HL-60 (cell line): ENCODE measurements at regions not wholly inside any gene's neighbourhood (a gene's known extent, or its start where the extent isn't known, plus 50 kb on each side); places are given as distances from the start of the nearest gene placed in this dataset.
"Not testable (repeated sequence)": the region's sequence is repeated elsewhere in the genome, so short reads cannot be mapped to it uniquely, and the experiment has no call there.

ENCODE experiments used
- DNase-seq, 2 experiments: peaks; one replicate each; pipeline ENCODE4 v3.0.0-alpha.2; 2010 to 2020; ENCODE audit warnings: low read depth in 1 of 2, low spot score in 1 of 2
- H3K27ac ChIP-seq: fragments of 250-450 bp; sonication (Bioruptor Pico); replicated peaks from 2 replicates; pipeline ENCODE4 v1.5.1; 2020; ENCODE audit warnings: mild to moderate bottlenecking, moderate library complexity
- H3K27me3 ChIP-seq: fragments of 250-450 bp; sonication (Bioruptor Pico); 2 replicates; pipeline ENCODE4 v1.5.1; 2021; ENCODE audit warnings: mild to moderate bottlenecking, moderate library complexity; ENCODE audit not compliant: insufficient read depth, poor library complexity, severe bottlenecking
- H3K4me3 ChIP-seq: replicated peaks from 2 replicates; pipeline ENCODE4 v1.5.1; 2011; ENCODE audit warnings: mild to moderate bottlenecking, control low read depth, low read length; ENCODE audit not compliant: insufficient read depth
- CTCF ChIP-seq: IDR thresholded peaks from one replicate; pipeline ENCODE4 v1.5.1; 2011; ENCODE audit warnings: low read length, control low read depth, inconsistent platforms; ENCODE audit not compliant: insufficient read depth
- GABPA ChIP-seq: IDR thresholded peaks from 2 replicates; pipeline ENCODE4 v1.6.1; 2012; ENCODE audit warnings: low read depth
- POLR2AphosphoS5 ChIP-seq: IDR thresholded peaks from 2 replicates; pipeline ENCODE4 v1.6.1; 2012; ENCODE audit warnings: low read depth
- REST ChIP-seq: IDR thresholded peaks from 2 replicates; pipeline ENCODE4 v1.6.1; 2012; ENCODE audit warnings: low read depth; ENCODE audit not compliant: insufficient replicate concordance
- SPI1 ChIP-seq: IDR thresholded peaks from 2 replicates; pipeline ENCODE4 v1.6.1; 2012; ENCODE audit warnings: low read depth, mild to moderate bottlenecking, borderline replicate concordance

DNA sequence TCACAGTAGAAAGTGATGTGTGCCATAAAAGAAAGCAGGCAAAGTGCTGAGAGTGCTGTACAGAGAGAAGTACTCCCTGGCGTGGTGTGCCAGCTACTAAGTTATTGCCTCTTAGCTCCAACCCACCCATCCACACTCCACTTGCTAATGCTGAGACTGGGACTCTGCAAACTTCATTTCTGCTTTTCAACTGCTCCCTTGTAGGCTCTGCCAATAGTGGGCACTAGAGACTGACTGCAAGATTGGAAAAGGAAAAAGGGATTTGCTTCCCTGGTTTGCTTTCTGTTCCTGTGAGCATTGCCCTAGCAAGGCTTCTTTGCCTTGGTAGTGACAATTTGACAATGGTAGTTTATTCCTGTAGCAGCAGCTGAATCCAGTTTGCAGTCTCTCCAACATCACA lies 56.5 kb upstream of the TMEM108 start:
- no peak overlapping the region for H3K27ac ChIP-seq
- TF ChIP-seq SPI1 (no peak), REST (no peak), CTCF (no peak), GABPA (no peak), POLR2AphosphoS5 (no peak)
- H3K27me3 ChIP-seq = no peaks in the 10 kb centered on the region
- no peak overlapping the region for H3K4me3 ChIP-seq
- DNase-seq = no peak

DNA sequence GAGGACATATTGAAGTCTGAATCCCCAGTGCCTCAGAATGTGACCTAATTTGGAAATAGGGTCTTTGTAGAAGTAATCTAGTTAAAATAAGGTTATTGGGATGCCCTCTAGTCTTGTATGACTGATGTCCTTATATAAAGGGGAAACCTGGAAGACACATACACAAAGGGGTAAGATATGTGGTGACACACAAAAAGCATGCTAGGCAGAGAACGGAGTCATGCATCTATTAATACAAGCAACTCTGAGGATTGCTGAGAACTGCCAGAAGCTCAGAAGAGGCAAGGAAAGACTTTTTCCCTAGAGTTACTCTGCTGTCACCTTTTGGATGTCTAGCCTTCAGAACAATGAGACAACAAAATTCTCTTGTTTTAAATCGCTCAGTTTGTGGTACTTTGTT lies 58.1 kb upstream of the TMEM108 start:
- no peak overlapping the region for H3K4me3 ChIP-seq

DNA sequence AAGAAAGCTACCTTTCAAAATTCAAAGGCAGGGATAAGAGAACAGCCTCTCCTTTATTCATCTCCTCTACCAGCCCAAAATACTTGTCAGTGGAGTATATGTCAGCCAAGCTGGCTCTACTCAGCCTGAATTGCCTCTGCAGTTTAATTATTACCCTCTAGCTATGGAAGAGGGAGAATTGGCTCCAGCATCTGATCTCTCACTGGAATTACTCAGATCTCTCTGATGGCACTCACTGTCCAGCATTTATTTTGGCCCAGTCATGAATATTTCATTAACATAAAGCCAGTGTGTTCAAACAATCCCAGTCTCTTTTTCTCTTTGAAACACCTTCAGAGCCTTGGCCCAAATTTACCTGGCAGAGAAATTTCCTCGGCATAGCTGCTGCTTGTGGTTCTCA lies 58.6 kb upstream of the TMEM108 start:
- no peaks in the 10 kb centered on the region for H3K27me3 ChIP-seq
- no peak overlapping the region for H3K27ac ChIP-seq
- TF ChIP-seq CTCF (no peak), REST (no peak), SPI1 (no peak), GABPA (no peak), POLR2AphosphoS5 (no peak)
- no peak for DNase-seq
- H3K4me3 ChIP-seq = no peak overlapping the region

More for the DNA sequence above, 58.1 kb upstream of the TMEM108 start:
- no peak overlapping the region for H3K27ac ChIP-seq
- H3K27me3 ChIP-seq = no peaks in the 10 kb centered on the region
- TF ChIP-seq GABPA (no peak), CTCF (no peak)
- no peak for DNase-seq

DNA sequence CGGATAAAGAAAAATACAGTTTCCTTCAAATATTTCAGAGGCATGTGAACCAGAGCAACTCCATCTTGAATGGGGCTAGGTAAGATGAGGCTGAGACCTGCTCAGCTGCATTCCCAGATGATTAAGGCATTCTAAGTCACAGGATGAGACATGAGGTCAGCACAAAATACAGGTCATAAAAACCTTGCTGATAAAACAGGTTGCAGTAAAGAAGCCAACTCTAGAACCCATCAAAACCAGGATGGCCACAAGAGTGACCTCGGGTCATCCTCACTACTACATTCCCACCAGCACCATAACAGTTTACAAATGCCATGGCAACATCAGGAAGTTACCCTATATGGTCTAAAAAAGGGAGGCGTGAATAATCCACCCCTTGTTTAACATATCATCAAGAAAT lies 59.2 kb upstream of the TMEM108 start:
- not testable (repeated sequence) for H3K27me3 ChIP-seq, H3K4me3 ChIP-seq, H3K27ac ChIP-seq, DNase-seq
